ENCODE measurements at regions not wholly inside any gene's neighbourhood (a gene's known extent, or its start where the extent isn't known, plus 50 kb on each side); places are given as distances from the start of the nearest gene placed in this dataset.

GRCh38 chr6:66808771-66809170 is 1101.7 kb upstream of the EYS start (continued):
- TF ChIP-seq USF2 (IDR thresholded peaks at IDR 0.05; ENCODE audit: low read length) (no peak), ASH2L (IDR thresholded peaks at IDR 0.05; ENCODE audit: low read length) (no peak), CREB1 (IDR thresholded peaks at IDR 0.05) (no peak), CEBPB (IDR thresholded peaks at IDR 0.05; ENCODE audit: low read depth, low read length) (no peak), CHD7 (IDR thresholded peaks at IDR 0.05; ENCODE audit: insufficient replicate concordance, low read length) (no peak), KDM5A (IDR thresholded peaks at IDR 0.05; ENCODE audit: low read length) (no peak)

Measured in H1 (cell line).